HL-60 (cell line): ENCODE measurements at regions not wholly inside any gene's neighbourhood (a gene's known extent, or its start where the extent isn't known, plus 50 kb on each side); places are given as distances from the start of the nearest gene placed in this dataset.

Experiments
- DNase-seq, 2 experiments: peaks; one replicate each; pipeline ENCODE4 v3.0.0-alpha.2; 2010 to 2020; ENCODE audit warnings: low read depth in 1 of 2, low spot score in 1 of 2
- H3K27ac ChIP-seq: fragments of 250-450 bp; sonication (Bioruptor Pico); replicated peaks from 2 replicates; pipeline ENCODE4 v1.5.1; 2020; ENCODE audit warnings: mild to moderate bottlenecking, moderate library complexity
- H3K27me3 ChIP-seq: fragments of 250-450 bp; sonication (Bioruptor Pico); 2 replicates; pipeline ENCODE4 v1.5.1; 2021; ENCODE audit warnings: mild to moderate bottlenecking, moderate library complexity; ENCODE audit not compliant: insufficient read depth, poor library complexity, severe bottlenecking
- H3K4me3 ChIP-seq: replicated peaks from 2 replicates; pipeline ENCODE4 v1.5.1; 2011; ENCODE audit warnings: mild to moderate bottlenecking, control low read depth, low read length; ENCODE audit not compliant: insufficient read depth
- GABPA ChIP-seq: IDR thresholded peaks from 2 replicates; pipeline ENCODE4 v1.6.1; 2012; ENCODE audit warnings: low read depth
- POLR2AphosphoS5 ChIP-seq: IDR thresholded peaks from 2 replicates; pipeline ENCODE4 v1.6.1; 2012; ENCODE audit warnings: low read depth
- SPI1 ChIP-seq: IDR thresholded peaks from 2 replicates; pipeline ENCODE4 v1.6.1; 2012; ENCODE audit warnings: low read depth, mild to moderate bottlenecking, borderline replicate concordance
- TF ChIP-seq, protein P1 (sequence below): IDR thresholded peaks from 2 replicates; pipeline ENCODE4 v1.6.1; 2012; ENCODE audit warnings: low read depth; ENCODE audit not compliant: insufficient replicate concordance
- TF ChIP-seq, protein P2 (sequence below): IDR thresholded peaks from one replicate; pipeline ENCODE4 v1.5.1; 2011; ENCODE audit warnings: low read length, control low read depth, inconsistent platforms; ENCODE audit not compliant: insufficient read depth

- DNase-seq = no peak
Measured at GRCh38 chr15:61537337-61537736, 308.2 kb upstream of the RORA start.

GRCh38 chr15:61534986-61535385 is 305.9 kb upstream of the RORA start:
- no peak overlapping the region for H3K27ac ChIP-seq
- H3K4me3 ChIP-seq = no peak overlapping the region
- DNase-seq = no peak
- H3K27me3 ChIP-seq = no peaks in the 10 kb centered on the region
- TF ChIP-seq SPI1 (no peak), POLR2AphosphoS5 (no peak), GABPA (no peak)
- TF ChIP-seq, protein P1, sequence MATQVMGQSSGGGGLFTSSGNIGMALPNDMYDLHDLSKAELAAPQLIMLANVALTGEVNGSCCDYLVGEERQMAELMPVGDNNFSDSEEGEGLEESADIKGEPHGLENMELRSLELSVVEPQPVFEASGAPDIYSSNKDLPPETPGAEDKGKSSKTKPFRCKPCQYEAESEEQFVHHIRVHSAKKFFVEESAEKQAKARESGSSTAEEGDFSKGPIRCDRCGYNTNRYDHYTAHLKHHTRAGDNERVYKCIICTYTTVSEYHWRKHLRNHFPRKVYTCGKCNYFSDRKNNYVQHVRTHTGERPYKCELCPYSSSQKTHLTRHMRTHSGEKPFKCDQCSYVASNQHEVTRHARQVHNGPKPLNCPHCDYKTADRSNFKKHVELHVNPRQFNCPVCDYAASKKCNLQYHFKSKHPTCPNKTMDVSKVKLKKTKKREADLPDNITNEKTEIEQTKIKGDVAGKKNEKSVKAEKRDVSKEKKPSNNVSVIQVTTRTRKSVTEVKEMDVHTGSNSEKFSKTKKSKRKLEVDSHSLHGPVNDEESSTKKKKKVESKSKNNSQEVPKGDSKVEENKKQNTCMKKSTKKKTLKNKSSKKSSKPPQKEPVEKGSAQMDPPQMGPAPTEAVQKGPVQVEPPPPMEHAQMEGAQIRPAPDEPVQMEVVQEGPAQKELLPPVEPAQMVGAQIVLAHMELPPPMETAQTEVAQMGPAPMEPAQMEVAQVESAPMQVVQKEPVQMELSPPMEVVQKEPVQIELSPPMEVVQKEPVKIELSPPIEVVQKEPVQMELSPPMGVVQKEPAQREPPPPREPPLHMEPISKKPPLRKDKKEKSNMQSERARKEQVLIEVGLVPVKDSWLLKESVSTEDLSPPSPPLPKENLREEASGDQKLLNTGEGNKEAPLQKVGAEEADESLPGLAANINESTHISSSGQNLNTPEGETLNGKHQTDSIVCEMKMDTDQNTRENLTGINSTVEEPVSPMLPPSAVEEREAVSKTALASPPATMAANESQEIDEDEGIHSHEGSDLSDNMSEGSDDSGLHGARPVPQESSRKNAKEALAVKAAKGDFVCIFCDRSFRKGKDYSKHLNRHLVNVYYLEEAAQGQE = no peak
- TF ChIP-seq, protein P2, sequence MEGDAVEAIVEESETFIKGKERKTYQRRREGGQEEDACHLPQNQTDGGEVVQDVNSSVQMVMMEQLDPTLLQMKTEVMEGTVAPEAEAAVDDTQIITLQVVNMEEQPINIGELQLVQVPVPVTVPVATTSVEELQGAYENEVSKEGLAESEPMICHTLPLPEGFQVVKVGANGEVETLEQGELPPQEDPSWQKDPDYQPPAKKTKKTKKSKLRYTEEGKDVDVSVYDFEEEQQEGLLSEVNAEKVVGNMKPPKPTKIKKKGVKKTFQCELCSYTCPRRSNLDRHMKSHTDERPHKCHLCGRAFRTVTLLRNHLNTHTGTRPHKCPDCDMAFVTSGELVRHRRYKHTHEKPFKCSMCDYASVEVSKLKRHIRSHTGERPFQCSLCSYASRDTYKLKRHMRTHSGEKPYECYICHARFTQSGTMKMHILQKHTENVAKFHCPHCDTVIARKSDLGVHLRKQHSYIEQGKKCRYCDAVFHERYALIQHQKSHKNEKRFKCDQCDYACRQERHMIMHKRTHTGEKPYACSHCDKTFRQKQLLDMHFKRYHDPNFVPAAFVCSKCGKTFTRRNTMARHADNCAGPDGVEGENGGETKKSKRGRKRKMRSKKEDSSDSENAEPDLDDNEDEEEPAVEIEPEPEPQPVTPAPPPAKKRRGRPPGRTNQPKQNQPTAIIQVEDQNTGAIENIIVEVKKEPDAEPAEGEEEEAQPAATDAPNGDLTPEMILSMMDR = no peak

More at GRCh38 chr15:61537337-61537736, 308.2 kb upstream of the RORA start:
- TF ChIP-seq GABPA (no peak), SPI1 (no peak), POLR2AphosphoS5 (no peak)
- TF ChIP-seq, protein P2 = no peak
- TF ChIP-seq, protein P1 = no peak
- Histone ChIP-seq H3K27ac (no peak overlapping the region), H3K4me3 (no peak overlapping the region), H3K27me3 (no peaks in the 10 kb centered on the region)

DNA sequence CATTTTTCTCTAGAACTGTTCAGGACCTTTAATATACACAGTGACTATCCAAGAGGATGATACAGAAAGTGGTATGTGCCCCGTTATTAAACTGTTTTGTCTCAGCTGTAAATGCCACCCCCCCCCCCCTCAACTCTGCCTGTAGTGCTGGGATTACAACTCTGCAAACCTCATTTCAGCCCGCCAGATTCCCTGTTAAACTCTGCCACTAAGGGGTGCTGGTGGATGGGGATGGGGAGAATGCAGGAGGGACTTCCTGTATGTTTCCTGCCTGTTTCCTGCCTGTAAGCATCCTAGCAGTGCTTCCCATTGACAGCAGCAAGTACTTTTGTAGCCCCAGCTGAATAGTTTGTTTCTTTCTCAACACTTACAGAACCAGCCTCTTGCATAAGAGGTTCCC is 301.7 kb upstream of the RORA start:
- TF ChIP-seq POLR2AphosphoS5 = no peak
- TF ChIP-seq, protein P2 = no peak
- TF ChIP-seq, protein P1 = no peak
- no peak for TF ChIP-seq SPI1
- TF ChIP-seq GABPA = no peak
- Histone ChIP-seq H3K27me3 (no peaks in the 10 kb centered on the region), H3K4me3 (no peak overlapping the region), H3K27ac (no peak overlapping the region)
- no peak for DNase-seq
